Glomerular visceral epithelial cell (primary cell): ENCODE measurements at regions not wholly inside any gene's neighbourhood (a gene's known extent, or its start where the extent isn't known, plus 50 kb on each side); places are given as distances from the start of the nearest gene placed in this dataset.
A peak's percentile ranks its signal among the peaks of the same experiment; 100 is the strongest.

Source experiments
- DNase-seq: peaks from one replicate; pipeline ENCODE4 v3.0.0-alpha.2; 2016; ENCODE audit errors: extremely low spot score

GRCh38 chr3:176795891-176796290 is 401.4 kb downstream of the TBL1XR1 start:
- no peak for DNase-seq

GRCh38 chr3:176794406-176794805 is 402.9 kb downstream of the TBL1XR1 start:
- DNase-seq, result no peak

GRCh38 chr3:176789947-176790346 is 407.3 kb downstream of the TBL1XR1 start:
- peak; percentile 26 for DNase-seq

- DNase-seq, result peak; percentile 76
These were observed 408.0 kb downstream of the TBL1XR1 start for GRCh38 chr3:176789281-176789705.

- DNase-seq, result no peak
These were observed 409.8 kb downstream of the TBL1XR1 start for GRCh38 chr3:176787506-176787905.

DNA sequence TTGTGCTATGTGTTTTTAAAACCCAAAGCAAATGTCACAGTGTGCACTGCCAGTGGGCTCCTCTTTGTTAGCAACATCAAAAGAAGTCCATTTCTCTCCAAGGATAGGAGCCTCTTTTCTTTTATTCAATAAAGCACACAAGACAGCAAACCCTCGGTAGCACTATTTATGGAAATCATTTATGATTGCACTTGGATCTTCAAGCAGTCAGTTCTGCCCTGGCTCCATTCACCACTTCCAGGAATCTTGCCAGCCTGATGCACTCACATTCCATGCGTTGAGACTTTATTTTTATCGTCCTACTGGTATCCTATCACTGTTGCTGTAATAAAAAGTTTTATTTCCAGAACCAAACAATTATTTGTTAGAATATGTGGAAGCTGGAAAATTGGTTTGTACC is 412.1 kb downstream of the TBL1XR1 start:
- DNase-seq, result no peak

DNA sequence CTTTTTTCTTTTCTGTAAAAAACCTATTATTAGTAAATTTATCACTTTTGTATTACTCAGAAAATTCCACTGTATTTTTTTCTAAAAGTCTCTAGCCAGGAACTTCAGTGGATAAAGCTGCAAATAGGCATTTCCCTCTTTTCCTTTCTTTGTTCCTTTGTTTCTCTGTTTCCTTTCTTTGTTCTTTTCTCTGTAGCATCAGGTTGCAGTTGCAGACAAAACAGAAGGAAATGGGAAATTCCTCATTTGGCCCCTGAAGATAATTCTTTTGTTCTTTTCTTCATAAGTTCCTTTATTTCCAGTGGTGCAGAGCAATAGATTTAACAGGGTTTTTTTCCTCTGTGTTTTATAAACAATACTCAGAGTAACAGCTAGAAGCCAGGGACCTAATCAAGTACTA is 416.5 kb downstream of the TBL1XR1 start:
- DNase-seq, result no peak

DNA sequence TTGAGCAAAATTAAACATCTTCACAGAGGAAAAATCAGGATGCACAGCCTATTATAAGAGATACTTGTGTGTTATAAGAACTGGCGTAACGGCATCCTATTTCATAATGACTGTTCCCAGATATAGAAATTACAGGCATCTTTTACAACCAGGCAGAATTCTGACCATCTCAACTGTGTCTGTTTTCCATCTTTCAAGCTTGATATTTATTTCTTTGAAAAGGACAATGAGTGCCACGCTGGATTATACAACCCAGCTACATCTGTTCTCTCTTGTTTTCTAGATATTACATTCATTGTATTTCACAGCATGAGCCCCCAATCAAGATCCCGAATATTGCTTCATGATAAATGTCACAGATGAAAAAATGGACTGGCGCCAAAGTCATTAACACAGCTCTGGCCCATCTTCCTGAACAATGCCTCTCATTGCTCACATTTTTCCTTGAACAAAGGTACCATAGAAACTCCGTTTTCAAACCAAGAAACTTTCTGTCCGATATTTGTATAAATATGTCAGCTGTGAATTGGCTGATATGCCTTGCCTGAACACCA is 420.6 kb downstream of the TBL1XR1 start:
- DNase-seq, result no peak

- no peak for DNase-seq
These were observed 427.6 kb downstream of the TBL1XR1 start for GRCh38 chr3:176769547-176770190.

DNA sequence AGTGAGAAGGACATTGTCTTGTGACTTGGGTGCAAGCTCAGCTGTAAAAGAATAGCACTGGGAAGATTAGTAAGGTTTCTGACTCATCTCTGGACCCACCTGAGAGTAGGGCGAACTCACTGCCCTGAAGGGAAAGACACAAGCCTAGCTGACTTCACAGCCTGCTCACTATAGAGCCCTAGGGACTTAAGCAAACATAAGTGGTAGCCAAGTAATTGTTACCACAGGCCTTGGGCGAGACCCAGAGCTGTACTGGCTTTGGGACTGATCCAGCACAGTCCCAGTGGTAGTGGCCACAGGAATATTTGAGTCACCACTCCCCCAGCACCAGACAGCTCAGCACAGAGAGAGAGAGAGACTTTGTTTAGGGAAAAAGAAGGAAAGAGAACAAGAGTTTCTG is 429.9 kb downstream of the TBL1XR1 start:
- DNase-seq, result peak; percentile 90

- peak; percentile 2 for DNase-seq
These were observed 430.4 kb downstream of the TBL1XR1 start for GRCh38 chr3:176766862-176767261.

DNA sequence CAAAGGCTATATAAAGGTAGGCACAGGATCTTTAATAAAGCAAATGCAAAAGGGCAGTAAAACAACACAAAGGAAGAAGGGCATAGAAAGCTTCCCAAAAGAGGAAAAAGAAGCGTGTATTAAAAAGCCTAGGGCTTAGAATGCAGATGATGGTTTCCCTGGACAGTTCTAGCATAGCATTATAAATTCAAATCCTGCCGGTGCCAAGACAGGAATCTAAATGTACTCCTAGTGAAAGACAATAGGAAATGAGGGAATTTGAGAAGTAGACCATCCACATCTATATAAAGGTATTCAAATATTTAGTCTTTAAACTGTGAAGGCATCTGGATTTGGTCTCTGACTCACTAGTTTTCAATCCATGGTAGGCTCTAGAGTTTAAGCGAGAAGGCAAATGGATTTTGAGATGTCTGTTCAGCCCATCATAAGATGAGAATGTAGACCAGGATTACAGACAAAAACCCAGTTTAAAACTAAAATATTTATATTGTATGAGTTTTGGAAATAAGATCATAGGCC is 431.8 kb downstream of the TBL1XR1 start:
- no peak for DNase-seq

- no peak for DNase-seq
These were observed 437.3 kb downstream of the TBL1XR1 start for GRCh38 chr3:176759815-176760506.

DNA sequence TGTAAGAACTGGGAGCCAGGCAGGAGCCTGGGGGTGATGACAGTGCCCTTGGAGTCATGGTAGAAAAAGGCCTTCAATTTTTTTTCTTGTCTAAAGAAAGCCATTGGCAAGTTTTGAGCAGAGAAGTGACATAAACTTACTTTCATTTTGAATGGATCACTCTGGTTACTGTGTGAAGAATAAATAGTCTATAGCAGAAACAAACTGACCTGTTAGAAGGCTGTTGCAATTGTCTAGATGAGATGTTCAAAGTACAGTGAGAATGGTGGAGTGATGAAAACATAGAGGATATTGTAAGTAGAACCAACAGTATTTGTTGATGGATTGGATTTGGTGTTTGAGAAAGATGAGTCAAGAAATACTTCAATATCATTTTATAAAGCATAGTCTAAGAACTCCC is 439.9 kb downstream of the TBL1XR1 start:
- no peak for DNase-seq

DNA sequence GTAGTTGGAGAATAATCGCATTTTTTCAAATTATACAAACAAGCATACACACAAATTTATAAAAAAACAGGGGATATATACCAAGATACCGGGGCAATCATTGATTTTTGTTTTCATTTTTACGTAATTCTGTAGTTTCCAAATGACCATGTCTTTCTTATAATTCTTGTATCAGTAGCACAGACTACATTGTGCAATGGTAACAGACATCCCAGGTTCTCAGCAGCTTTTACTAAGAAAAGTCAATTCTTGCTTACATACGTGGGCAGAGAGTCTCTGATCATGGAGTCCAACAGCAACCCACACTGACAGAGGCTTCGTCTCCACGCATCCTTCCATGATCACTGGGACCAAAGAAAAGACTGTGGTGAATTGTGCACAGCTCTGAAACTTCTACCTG is 441.3 kb downstream of the TBL1XR1 start:
- no peak for DNase-seq

DNA sequence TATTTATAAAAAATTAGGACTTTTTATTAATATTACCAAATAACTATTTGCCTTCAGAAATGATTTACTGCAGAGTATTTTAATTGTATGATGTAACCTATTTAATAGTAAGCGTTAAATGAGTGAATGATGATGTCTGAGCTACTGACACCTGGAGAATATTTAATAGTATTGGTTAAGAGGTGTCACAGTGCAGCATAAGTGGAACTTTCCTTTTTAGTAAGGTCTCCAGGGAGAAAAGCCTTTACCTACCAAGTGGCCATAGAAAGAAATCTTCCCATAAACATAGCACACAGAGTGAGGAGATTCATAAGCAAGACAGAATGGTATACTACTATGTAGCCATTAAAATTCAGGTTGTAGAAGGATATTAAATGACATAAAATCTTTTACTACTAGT is 441.7 kb downstream of the TBL1XR1 start:
- DNase-seq, result no peak

DNA sequence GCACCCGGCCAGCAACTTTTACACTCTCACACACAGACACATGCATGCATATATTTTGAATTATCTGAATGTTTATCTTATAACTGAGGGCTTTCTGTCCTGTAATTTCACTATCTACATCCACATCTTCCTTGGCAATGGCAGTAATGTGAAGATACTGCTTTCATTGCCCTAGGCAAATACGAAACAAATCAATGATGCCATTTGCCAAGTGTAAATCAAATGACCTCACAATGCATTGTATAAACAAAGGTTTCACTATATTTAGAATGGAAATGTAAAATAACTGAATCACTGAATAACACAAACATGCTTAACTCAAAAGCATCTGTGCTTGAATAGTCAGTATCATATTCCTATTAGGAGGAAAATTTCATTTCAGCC is 455.6 kb downstream of the TBL1XR1 start:
- DNase-seq, result no peak

GRCh38 chr3:176740906-176741663 is 456.2 kb downstream of the TBL1XR1 start:
- DNase-seq, result no peak

- no peak for DNase-seq
These were observed 458.1 kb downstream of the TBL1XR1 start for GRCh38 chr3:176739159-176739558.

DNA sequence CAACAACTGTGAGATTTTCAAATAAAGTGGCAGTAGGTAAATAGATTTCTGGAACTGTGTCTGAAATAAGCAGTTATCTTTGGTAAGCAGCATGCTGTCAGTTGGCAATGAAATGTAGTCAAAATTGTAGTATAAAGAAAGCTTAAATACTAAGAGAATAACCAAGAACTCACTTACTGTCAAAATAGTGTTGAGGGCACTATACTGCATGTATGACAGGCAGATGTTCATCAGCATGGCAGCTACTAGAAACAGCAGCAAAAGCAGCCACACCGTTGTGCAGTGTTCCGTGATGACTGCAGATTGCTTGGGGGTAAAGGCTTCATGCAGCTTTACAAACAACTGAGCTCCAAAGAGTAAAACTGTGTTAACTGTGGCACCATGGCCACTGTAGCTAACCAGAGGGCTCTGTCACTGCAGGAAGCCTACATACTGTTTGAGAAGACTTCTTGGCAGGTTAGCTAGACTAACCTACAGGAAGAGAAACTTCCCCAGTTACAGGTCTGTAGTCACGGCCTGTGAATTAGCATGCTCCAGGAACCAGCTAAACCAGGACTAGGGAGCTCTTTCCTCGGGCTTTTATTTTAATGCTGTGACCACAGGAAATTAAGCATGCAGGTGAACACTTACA is 459.7 kb downstream of the TBL1XR1 start:
- DNase-seq, result no peak

- DNase-seq, result no peak
These were observed 463.1 kb downstream of the TBL1XR1 start for GRCh38 chr3:176734146-176734545.

DNA sequence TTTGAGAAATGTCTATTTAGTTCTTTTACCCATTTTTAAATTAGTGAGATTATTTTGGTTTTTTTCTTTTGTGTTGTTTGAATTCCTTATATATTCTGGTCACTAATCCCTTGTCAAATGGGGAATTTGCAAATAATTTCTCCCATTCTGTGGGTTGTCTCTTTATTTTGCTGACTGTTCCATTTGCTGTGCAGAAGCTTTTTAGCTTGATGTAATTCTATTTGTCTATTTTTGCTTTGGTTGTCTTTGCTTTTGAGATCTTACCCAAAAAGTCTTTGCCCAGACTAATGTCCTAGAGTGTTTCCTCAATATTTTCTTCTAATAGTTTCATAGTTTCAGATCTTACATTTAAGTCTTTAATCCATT is 472.9 kb downstream of the TBL1XR1 start:
- DNase-seq, result no peak
